Activated naive CD4-positive, alpha-beta T cell treated with anti-CD3 and anti-CD28 coated beads, Interleukin-2, amount 50 U/mL, for 72 hours (primary cell): ENCODE measurements at regions not wholly inside any gene's neighbourhood (a gene's known extent, or its start where the extent isn't known, plus 50 kb on each side); places are given as distances from the start of the nearest gene placed in this dataset.

Experiments used
- ATAC-seq, 2 donors: fragments of 150-1000 bp; cut with Tn5 transposase; 2 replicates each; pipeline ENCODE4 v1.10.0; 2021; ENCODE audit warnings: mild to moderate bottlenecking in 2 of 2, moderate library complexity in 2 of 2
- DNase-seq, 2 donors: peaks; one replicate each; pipeline ENCODE4 v3.0.0; 2021 to 2022; ENCODE audit warnings: low spot score in 2 of 2
- H3K27ac Mint-ChIP-seq, 2 donors: one replicate each; pipeline ENCODE4 v1.8.0; 2022; ENCODE audit warnings: mild to moderate bottlenecking in 2 of 2, mixed read lengths in 2 of 2
- H3K36me3 Mint-ChIP-seq, 2 donors: one replicate each; pipeline ENCODE4 v1.8.0; 2022; ENCODE audit warnings: mixed read lengths in 2 of 2
- H3K9me3 Mint-ChIP-seq, 2 donors: one replicate each; pipeline ENCODE4 v1.8.0; 2022; ENCODE audit warnings: mixed read lengths in 2 of 2

GRCh38 chr5:133827830-133828229 is 140.6 kb downstream of the C5orf15 start:
- H3K36me3 Mint-ChIP-seq: no peaks in the 10 kb centered on the region
- H3K27ac Mint-ChIP-seq: no peak overlapping the region
- DNase-seq (no peak), ATAC-seq (no peak)
- no peaks in the 10 kb centered on the region for H3K9me3 Mint-ChIP-seq

- DNase-seq (no peak), ATAC-seq (no peak)
- Mint-ChIP-seq H3K36me3 (no peaks in the 10 kb centered on the region), H3K9me3 (no peaks in the 10 kb centered on the region), H3K27ac (no peak overlapping the region)
Measured at GRCh38 chr5:133827011-133827410, 141.4 kb downstream of the C5orf15 start.

DNA sequence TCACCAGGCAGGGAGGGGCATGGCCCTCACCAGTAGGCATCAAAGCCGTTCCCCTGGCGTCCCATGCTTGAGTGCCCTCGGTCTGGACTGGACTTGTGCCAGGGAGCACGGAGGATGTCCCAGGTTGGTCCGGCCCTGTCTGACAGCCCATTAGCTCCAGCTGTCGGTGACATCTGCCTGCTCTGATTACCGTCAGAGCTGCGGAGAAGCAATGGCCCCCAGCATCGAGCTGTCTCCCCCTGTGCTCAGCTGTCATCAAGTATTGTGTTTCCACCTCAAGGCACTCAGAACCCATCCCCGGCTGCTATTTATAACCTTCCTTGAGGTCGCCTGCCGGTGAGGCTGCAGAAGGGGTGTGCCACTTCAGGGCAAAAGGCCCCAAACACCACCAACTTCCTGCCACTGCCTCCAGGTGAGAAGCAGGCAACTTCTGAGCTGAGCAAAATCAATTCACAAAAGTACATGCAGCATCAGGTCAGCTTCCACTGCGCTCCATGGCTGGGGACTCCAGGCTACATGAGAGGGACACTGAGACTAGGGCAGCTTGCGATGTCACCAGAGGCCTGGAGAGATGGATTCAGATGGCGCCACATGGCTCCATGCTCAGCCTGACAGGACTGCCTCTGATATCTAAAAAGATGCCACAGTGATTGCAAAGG is 142.7 kb downstream of the C5orf15 start:
- Mint-ChIP-seq H3K9me3 (no peaks in the 10 kb centered on the region), H3K27ac (peak overlapping the region in 1 of 2 donors; percentile 59), H3K36me3 (no peaks in the 10 kb centered on the region)
- no peak for DNase-seq
- peak in 1 of 2 donors; percentile 16 for ATAC-seq

DNA sequence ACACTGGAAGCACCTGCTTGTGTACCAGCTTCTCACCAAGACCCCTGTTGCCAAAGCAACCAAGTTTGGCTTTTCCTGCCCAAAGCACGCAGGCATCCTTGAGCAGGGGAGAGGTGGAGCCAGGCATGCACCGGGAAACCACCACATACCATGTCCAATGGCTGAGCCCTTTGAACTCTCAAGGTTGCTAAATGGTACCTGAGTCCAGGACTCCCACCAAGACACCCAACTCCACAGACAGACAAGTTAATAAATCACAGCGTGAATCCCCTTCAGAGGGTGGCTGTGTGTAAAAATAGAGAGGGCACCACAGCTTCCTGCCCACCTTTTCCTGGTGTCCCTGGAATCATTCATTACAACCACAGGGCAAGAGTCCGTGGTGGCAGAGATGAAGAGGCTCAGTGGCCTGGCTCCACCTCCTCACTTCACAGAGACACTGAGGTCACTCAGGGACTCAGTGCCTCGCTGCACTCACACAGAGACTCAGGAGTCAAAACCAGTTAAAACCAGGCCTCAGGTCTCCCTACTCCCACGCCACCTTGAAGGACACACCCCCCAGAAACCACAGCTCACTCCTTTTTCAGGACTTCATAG is 143.7 kb downstream of the C5orf15 start:
- ATAC-seq (peak; percentile 75 to 90), DNase-seq (no peak)
- H3K9me3 Mint-ChIP-seq: no peaks in the 10 kb centered on the region
- no peaks in the 10 kb centered on the region for H3K36me3 Mint-ChIP-seq
- H3K27ac Mint-ChIP-seq: peak overlapping the region; percentile 40 to 47

DNA sequence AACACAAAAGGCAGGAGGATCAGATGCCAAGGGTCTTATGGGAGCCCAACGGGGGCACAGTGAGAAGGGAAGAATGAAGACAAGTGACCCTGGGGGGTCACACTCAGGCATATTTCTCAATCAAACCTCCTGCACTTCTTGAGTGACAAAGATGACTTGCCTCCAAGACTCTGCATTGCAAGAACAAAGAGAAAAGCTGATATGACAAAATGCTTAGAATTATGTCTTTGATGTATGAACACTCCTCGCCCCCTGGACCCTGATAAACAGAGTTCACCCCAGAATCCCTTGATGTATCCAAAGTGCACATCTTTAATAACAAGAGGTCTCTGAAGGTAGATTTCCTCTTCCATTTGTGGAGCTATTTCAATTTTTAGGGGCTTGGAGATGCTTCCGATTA is 146.5 kb downstream of the C5orf15 start:
- no peaks in the 10 kb centered on the region for H3K9me3 Mint-ChIP-seq
- ATAC-seq (no peak), DNase-seq (no peak)
- H3K27ac Mint-ChIP-seq: peak overlapping the region in 1 of 2 donors; percentile 38
- no peaks in the 10 kb centered on the region for H3K36me3 Mint-ChIP-seq

DNA sequence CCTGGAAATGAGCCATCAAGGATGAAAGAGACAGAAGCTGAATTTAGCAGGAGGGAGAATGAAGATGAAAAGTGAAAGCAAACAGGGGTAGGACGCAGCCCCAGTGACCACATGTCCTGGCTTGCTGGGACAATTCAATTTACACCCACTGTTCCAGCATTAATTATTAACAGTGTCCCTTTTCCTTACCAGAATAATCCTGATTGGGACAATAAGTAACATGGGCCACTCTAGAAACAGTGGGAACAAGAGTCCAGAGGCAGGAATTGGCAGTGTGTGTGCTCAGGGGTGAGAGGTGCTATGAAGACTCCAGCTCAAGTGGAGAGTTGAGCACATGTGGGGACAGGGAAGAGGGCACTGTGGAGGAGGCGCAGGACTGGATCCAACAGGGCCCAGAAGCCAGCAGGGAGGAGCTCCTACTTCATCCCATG is 147.1 kb downstream of the C5orf15 start:
- peak in 1 of 2 donors; percentile 30 for ATAC-seq

GRCh38 chr5:133820507-133820906 is 147.9 kb downstream of the C5orf15 start:
- no peaks in the 10 kb centered on the region for H3K36me3 Mint-ChIP-seq
- H3K27ac Mint-ChIP-seq: no peak overlapping the region
- H3K9me3 Mint-ChIP-seq: no peaks in the 10 kb centered on the region
- DNase-seq (no peak), ATAC-seq (no peak)

More for the DNA sequence above, 147.1 kb downstream of the C5orf15 start:
- Mint-ChIP-seq H3K9me3 (no peaks in the 10 kb centered on the region), H3K27ac (peak overlapping the region in 1 of 2 donors; percentile 38), H3K36me3 (no peaks in the 10 kb centered on the region)
- DNase-seq: no peak

GRCh38 chr5:133819977-133820471 is 148.4 kb downstream of the C5orf15 start:
- Mint-ChIP-seq H3K27ac (no peak overlapping the region), H3K36me3 (no peaks in the 10 kb centered on the region), H3K9me3 (no peaks in the 10 kb centered on the region)
- no peak for ATAC-seq
- DNase-seq: no peak

GRCh38 chr5:133818869-133819600 is 149.4 kb downstream of the C5orf15 start:
- no peak for DNase-seq
- Mint-ChIP-seq H3K9me3 (no peaks in the 10 kb centered on the region), H3K36me3 (no peaks in the 10 kb centered on the region), H3K27ac (peak overlapping the region in 1 of 2 donors; percentile 19)
- ATAC-seq: no peak

DNA sequence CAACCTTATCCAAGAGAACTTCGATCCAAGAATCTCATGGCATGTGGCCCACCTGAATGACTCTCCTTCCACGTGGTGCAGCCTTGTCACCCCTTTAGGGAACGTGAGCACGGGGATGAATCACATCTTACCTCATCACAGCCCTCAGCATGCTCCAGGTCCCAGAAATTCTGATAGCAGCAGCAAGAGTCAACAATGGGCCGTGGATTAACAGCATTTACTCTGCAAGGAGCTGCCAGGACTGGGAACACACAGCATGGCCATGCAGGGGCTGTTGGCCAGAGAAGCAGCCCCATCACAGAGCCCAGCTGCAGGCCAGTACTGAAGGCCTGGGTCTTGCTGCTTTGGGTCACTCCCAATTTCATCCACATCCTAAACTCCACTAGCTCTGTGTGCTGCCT is 150.4 kb downstream of the C5orf15 start:
- Mint-ChIP-seq H3K36me3 (no peaks in the 10 kb centered on the region), H3K27ac (no peak overlapping the region), H3K9me3 (no peaks in the 10 kb centered on the region)
- DNase-seq (no peak), ATAC-seq (no peak)

DNA sequence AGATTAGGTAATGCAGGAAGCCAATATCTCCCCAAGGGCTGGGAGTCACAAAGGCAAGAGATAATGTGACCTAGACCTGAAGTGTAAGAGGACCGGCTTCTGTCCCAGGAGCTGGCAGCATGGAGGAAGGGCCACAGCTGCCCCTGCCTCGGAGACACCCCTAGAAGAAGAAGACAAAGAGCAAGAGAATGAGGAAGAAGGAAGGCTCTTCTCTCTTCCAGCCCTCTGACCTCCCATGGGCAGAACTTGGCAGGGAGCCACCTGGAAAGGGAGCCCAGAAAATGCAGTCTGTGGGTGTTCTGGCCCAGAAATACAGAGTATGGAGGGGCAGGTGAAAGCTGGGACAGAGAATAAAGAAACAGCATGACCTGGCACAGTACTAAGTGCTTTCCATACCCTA is 151.0 kb downstream of the C5orf15 start:
- no peak for DNase-seq
- no peak overlapping the region for H3K27ac Mint-ChIP-seq
- H3K36me3 Mint-ChIP-seq: no peaks in the 10 kb centered on the region
- no peak for ATAC-seq
- no peaks in the 10 kb centered on the region for H3K9me3 Mint-ChIP-seq

- Mint-ChIP-seq H3K36me3 (no peaks in the 10 kb centered on the region), H3K27ac (no peak overlapping the region), H3K9me3 (no peaks in the 10 kb centered on the region)
- DNase-seq: no peak
- no peak for ATAC-seq
Measured at GRCh38 chr5:133816791-133817190, 151.6 kb downstream of the C5orf15 start.

DNA sequence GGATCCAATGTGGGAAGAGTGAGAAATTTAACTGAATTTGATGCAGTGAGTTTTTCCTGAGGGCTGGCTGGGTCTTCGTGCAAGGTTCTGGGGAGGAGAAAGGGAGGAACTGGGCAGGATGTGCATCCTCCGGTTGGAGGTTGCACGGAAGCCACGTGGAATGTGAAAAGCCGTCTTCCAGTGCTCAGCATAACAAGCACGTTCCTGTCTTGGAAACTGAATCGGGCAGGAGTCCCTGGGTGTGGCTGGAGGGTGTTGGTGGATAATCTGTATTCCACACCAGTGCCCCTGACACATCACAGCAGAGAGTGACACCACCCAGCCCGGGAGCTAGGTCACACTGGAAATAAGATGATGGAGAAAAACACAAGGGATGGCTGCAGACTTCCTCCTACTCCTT is 154.3 kb downstream of the C5orf15 start:
- H3K27ac Mint-ChIP-seq: no peak overlapping the region
- H3K9me3 Mint-ChIP-seq: no peaks in the 10 kb centered on the region
- DNase-seq (no peak), ATAC-seq (no peak)
- H3K36me3 Mint-ChIP-seq: no peaks in the 10 kb centered on the region

- H3K27ac Mint-ChIP-seq: no peak overlapping the region
- H3K9me3 Mint-ChIP-seq: no peaks in the 10 kb centered on the region
- no peak for DNase-seq
- no peak for ATAC-seq
- H3K36me3 Mint-ChIP-seq: no peaks in the 10 kb centered on the region
Measured at GRCh38 chr5:133811168-133811567, 157.3 kb downstream of the C5orf15 start.

DNA sequence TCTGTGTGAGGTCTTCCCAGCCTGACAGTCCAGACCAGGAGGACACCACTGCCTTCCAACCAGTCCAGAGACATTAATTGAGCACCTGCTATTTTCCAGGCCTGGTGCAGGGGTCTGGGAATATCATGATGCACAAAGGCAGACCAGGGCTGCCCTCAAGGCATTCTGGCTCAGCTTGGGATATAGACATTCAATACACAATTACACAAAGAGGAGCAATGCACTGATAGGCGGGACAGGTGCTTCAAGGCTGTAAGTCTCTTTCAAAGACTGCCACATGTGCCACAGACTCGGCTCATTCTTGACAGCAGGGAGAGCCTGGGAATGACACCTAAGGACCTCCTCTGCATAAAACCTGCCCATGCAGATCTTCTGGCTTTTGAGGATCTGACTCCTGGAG is 158.6 kb downstream of the C5orf15 start:
- DNase-seq (no peak), ATAC-seq (no peak)
- no peaks in the 10 kb centered on the region for H3K9me3 Mint-ChIP-seq
- no peaks in the 10 kb centered on the region for H3K36me3 Mint-ChIP-seq
- H3K27ac Mint-ChIP-seq: no peak overlapping the region

DNA sequence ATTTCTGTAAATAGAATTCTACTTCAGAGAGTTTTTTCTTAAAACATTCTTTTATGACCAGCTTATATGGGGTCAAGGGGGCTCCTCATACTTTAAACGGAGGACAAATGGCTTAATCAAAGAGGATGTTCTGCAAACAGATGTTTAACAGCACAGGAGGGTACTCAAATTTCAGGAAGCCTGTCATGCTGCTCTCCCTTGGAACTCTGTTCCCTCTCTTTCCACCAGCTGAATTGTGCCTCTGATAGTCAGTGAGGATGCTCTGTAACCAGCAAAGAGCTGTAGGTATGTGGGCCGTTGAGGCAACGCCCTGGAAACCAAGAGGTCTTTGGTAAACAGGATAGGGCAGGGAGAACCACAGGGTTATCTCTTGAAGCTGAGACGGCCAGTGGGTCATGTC is 161.1 kb downstream of the C5orf15 start:
- no peak for DNase-seq
- Mint-ChIP-seq H3K36me3 (no peaks in the 10 kb centered on the region), H3K9me3 (no peaks in the 10 kb centered on the region), H3K27ac (no peak overlapping the region)
- ATAC-seq: no peak

- Mint-ChIP-seq H3K36me3 (no peaks in the 10 kb centered on the region), H3K27ac (no peak overlapping the region), H3K9me3 (no peaks in the 10 kb centered on the region)
- DNase-seq (no peak), ATAC-seq (no peak)
Measured at GRCh38 chr5:133806847-133807246, 161.6 kb downstream of the C5orf15 start.
